ENCODE measurements at regions not wholly inside any gene's neighbourhood (a gene's known extent, or its start where the extent isn't known, plus 50 kb on each side); places are given as distances from the start of the nearest gene placed in this dataset.

DNA sequence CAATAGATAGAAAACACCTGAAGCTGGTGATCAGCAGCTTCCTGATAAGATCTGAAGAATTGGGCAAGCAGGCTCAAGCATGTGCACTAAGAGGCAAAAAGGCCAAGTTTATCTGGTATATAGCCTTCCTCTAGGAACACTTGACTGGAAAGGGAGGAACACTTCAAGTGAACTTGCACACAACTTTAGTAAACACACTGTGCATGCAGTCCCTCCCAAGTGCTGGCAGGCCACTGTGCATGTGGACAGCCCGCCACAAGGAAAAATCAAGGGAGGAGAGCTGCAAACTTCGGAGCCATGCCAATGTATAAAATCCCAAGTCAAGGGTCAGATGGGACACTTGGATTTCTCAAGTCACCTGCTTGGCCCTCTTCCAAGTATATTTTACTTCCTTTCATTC is 645.8 kb upstream of the NDST4 start:
- no peak overlapping the region; the same call in 1 of the 2 replicates for H3K27ac ChIP-seq
- TF ChIP-seq ZFX (IDR thresholded peaks at IDR 0.05) (no peak), CTCF (conservative IDR thresholded peaks at IDR 0.05) (no peak)

- H3K27ac ChIP-seq: no peak overlapping the region
- TF ChIP-seq CTCF (conservative IDR thresholded peaks at IDR 0.05) (no peak), ZFX (IDR thresholded peaks at IDR 0.05) (no peak)
These were observed 636.0 kb upstream of the NDST4 start for GRCh38 chr4:115749404-115749803.

DNA sequence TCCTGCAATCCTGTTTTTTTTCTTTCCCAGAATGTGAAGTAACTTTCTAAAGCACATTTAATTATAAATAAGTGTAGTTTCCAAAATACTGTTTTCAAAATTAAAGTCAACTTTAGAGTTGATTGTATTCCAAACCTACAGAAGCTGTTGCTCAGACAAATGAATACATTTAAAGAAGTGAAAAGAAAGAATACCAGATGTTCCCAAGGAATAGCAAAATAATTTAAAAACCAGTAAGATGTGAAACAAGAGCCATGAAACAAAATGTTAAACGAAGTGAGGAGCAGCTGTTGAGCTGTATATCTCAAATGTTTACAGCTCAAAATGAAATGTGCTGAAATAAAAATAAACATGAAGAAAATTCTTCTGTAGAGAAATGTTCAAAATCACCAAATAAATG is 627.4 kb upstream of the NDST4 start:
- H3K27ac ChIP-seq: no peak overlapping the region
- TF ChIP-seq ZFX (IDR thresholded peaks at IDR 0.05) (no peak), CTCF (conservative IDR thresholded peaks at IDR 0.05) (no peak)

DNA sequence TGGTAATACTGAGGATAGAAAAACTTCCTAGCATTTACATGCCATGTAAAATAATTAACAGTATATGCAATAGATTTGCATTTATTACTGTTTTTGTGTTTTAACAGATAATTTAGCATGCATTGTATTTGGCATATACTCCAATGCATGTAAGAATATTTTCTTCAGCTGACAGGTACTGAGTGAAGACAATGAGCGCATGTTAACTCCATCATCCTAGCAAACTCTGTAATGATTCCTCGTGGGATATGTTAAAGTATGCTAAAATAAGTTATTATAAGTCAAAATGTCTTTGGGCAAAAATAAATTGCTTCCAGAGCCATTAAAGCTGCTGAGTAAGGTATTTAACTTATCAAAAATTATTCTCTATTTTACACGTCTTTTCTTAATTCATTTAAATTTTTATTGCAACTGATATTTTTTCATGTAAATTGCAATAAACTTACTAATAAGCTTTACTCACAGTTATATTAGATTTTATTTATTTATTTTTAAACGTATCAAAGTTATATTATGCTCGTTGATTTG is 616.4 kb upstream of the NDST4 start:
- TF ChIP-seq ZFX (IDR thresholded peaks at IDR 0.05) (no peak), CTCF (conservative IDR thresholded peaks at IDR 0.05) (no peak)

GRCh38 chr4:115723621-115724020 is 610.2 kb upstream of the NDST4 start:
- TF ChIP-seq ZFX (IDR thresholded peaks at IDR 0.05) (no peak), CTCF (conservative IDR thresholded peaks at IDR 0.05) (no peak)
- no peak overlapping the region for H3K27ac ChIP-seq

More for the DNA sequence above, 616.4 kb upstream of the NDST4 start:
- H3K27ac ChIP-seq: no peak overlapping the region

DNA sequence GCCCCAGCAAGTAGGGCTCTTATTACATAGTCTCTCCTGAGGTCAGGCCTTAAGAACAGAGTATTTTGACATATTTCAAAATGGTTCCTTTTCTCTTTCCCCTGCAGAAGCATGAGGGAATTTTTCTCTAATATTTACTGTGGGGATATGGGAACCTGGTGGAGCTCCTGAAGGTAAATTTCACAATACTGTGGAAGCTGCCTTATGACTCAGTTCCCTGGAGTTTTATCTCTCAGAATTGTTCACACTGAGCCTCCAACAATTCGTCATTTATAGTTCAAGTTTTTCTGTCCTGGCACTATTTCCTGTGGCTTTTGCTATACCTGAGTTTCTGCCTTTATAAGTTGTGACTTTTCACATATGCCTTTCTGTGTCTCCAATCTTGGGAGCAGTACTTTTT is 607.2 kb upstream of the NDST4 start:
- no peak overlapping the region for H3K27ac ChIP-seq

GRCh38 chr4:115711575-115711974 is 598.2 kb upstream of the NDST4 start:
- no peak for TF ChIP-seq ZFX (IDR thresholded peaks at IDR 0.05)
- no peak for TF ChIP-seq CTCF (conservative IDR thresholded peaks at IDR 0.05)
- H3K27ac ChIP-seq: no peak overlapping the region

More for the DNA sequence above, 607.2 kb upstream of the NDST4 start:
- no peak for TF ChIP-seq CTCF (conservative IDR thresholded peaks at IDR 0.05)
- no peak for TF ChIP-seq ZFX (IDR thresholded peaks at IDR 0.05)

Measured in C4-2B (cell line).